ENCODE measurements at regions not wholly inside any gene's neighbourhood (a gene's known extent, or its start where the extent isn't known, plus 50 kb on each side); places are given as distances from the start of the nearest gene placed in this dataset.
"Not testable (repeated sequence)": the region's sequence is repeated elsewhere in the genome, so short reads cannot be mapped to it uniquely, and the experiment has no call there.

DNA sequence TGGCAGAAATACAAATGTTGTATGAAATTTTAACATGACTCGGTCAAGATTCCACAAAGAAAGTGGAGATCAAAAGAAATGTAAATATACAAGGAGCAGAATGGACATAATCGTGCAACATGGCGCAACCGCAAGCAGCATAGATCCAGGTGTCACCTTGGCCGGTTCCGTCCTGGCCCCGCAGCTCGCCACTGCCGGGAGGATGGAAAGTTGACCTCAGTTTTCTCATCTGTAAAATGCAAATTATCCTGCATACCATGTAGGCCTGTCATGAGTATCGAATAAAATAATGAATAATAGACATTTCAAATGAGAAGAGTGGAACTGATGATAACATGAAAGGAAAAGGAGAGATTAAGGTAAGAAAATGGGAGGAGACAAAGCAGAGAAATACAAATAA, 427.3 kb upstream of the SMIM21 start:
- no peak for DNase-seq (ENCODE audit: low read depth)

DNA sequence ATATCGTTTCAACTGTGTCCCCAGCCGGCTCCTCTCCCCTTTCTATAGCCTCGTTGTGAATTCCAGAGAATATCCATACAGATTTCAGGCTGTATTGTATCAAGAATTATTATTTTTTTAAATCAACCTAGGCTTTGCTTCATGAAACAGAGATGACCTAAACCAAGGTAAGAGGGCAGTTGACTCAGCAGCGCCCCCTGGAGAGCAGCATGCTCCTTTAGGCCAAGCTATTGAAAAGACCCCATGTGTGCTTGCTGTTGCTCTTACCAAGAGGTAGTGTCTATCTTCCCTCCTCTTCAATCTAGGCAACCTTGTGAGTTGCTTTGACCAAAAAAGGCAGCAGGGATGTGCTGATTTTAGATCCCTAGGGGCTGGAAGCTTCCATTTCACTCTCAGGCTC, 426.7 kb upstream of the SMIM21 start:
- DNase-seq (ENCODE audit: low read depth) = no peak

DNA sequence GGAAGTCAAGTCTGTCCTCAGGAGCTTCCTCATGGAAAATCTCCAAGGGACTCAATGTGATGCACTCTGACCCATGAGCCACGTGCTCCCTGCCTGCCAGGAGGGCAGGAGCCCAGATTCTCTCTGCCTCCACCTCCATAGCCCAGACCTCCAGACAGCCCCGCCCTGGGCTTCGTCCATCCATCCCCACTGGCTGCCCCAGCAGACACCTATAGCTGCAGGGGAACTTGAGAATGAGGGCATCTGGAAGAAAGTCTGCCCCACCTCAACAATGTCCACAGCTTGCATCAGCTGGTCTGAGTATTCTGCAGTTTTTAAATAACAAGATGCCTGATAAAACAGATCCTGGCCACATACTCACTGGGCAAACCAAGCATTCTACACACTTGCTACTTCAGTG, 418.8 kb upstream of the SMIM21 start:
- DNase-seq (ENCODE audit: low read depth) = no peak

DNA sequence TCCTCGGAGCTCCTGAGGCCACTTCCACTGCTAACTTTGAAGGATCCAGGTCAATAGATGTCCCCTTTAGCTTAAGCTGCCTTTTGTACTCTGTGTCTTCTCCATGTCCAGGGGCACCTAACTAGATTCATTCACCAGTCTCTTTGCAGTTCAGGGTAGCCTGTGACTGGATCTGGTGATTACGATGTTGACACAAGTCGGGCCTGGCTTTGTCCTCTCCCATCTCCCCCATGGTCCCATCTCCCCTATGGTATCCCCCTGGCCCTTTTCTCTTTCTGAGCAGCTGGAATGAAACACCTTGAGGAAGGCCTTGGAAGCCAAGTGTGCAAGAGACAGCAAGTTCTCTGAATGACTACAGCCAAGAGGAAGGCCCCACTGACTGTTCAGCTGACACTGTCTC, 417.9 kb upstream of the SMIM21 start:
- DNase-seq (ENCODE audit: low read depth) = no peak

DNA sequence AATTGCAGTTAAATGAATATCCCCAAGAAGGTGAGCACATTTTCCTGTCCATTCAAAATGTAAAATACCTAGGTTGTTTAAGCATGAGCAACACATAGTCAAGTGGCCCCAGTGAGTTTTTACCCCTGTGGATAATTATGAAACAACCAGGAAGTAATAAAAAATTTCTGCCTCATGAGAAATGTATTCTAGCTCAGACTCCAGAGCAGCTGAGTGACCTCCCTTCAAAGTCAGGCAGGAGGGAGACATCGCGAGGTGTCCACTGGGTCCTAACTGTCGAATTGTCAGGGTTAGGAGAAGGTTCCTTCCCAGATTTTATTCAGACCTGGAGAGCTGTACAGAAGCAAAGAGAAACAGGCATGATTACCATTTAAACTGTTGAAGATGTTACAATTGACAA, 416.6 kb upstream of the SMIM21 start:
- DNase-seq (ENCODE audit: low read depth) = no peak

DNA sequence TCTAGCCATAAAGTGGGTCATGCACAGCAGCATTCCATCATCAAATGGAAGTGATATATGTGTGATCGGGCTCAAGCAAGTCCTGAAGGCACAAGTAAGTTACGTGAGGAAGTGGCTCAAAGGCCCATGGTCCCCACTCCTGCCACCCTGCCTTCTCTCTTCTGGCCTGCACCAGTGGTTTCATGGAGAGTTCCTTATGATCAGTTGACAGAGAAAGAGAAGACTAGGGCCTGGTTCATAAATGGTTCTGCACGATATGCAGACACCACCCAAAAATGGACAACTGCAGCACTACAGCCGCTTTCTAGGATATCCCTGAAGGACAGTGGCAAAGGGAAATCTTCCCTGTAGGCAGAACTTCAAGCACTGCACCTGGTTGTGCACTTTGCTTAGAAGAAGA, 412.6 kb upstream of the SMIM21 start:
- DNase-seq (ENCODE audit: low read depth) = no peak

- not testable (repeated sequence) for DNase-seq (ENCODE audit: low read depth)
Observed at GRCh38 chr18:75839686-75840085, 412.2 kb upstream of the SMIM21 start.

GRCh38 chr18:75839041-75839440, 411.5 kb upstream of the SMIM21 start:
- DNase-seq (ENCODE audit: low read depth) = no peak

DNA sequence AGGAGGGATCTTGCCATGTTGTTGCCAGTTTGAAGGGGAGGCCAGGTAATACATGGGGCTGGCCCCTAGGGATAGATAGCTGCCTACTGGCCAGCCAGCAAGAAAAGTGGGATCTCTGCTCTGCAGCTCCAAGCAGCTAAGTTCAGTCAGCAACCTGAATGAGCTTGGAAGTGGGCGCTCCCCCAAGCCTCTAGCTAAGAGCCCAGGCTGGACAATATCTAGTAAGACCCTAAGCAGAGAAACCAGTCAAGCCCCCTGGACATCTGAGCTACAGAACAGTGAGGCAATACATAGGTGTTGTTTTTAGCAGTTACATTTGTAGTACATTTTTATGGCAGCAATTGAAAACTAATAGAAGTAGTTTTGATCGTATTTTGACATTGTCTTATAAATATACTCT, 409.8 kb upstream of the SMIM21 start:
- no peak for DNase-seq (ENCODE audit: low read depth)

GRCh38 chr18:75836516-75836915, 409.0 kb upstream of the SMIM21 start:
- DNase-seq (ENCODE audit: low read depth) = no peak

GRCh38 chr18:75831960-75832359, 404.5 kb upstream of the SMIM21 start:
- no peak for DNase-seq (ENCODE audit: low read depth)

GRCh38 chr18:75830828-75831227, 403.3 kb upstream of the SMIM21 start:
- no peak for DNase-seq (ENCODE audit: low read depth)

DNA sequence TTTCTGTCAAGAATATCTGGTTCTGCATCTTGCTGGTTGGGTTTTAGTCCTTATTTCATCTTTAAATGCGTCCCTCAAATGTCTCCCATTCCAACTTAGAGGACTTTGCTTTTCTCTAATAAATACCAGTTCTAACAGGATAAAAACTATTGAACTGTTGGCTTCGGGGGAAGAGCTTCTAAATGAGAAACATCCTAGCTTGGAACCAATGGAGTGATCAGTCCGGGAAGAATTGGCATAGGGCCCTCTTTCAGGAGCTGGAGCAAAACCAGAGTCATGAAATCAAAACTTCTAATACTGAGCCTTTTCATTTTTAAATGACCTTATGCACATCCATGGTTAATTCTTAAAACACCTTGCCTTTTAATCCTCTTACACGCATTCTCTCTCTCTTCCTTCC, 401.6 kb upstream of the SMIM21 start:
- DNase-seq (ENCODE audit: low read depth) = no peak

- DNase-seq (ENCODE audit: low read depth) = no peak
Observed at GRCh38 chr18:75828379-75828778, 400.9 kb upstream of the SMIM21 start.

DNA sequence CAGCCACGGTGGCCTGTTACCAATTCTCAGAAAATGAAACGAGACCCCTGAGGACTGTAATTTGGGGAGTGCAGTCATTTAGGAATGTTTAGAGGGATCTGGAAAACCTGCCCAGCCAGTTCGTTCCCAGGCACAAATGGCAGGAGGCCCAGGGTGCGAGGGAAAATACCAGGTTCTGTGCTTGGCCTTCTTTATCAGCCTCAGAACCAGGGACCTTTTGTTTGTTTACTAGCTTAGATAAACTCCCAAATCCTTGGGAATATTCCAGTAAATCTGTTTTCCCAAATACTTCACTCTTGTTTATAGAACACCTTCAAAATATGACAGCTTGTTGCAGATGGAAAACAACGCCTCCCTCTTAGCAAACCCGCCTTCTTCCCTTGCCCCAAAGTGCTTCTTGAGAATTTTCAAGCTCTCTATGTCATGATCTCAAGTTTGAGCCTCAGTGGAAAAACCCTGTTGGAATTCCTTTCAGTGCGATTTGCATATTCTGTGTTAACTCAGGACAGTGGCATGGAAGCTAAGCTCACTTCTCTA, 400.3 kb upstream of the SMIM21 start:
- DNase-seq (ENCODE audit: low read depth) = no peak

GRCh38 chr18:75824661-75825060, 397.2 kb upstream of the SMIM21 start:
- no peak for DNase-seq (ENCODE audit: low read depth)

- no peak for DNase-seq (ENCODE audit: low read depth)
Observed at GRCh38 chr18:75823471-75823870, 396.0 kb upstream of the SMIM21 start.

GRCh38 chr18:75818383-75818782, 390.9 kb upstream of the SMIM21 start:
- no peak for DNase-seq (ENCODE audit: low read depth)

DNA sequence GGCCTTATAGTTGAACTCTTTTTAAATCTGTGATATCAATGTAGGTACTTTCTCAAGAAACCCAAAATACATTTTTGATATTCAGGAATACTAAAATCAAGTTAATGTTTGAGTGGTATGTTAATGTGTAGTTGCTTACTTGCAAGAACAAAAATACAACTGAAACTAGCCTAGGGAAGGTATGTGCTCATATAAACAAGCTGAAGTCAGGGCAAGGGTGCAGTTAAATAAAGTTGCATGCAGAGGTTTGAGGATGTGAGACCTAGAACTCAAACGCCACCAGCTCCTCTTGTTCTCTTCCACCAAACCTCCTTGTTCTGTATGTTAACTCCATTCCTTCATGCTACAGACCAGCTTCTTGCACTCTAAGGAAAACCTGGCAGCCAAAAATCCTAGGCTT, 388.3 kb upstream of the SMIM21 start:
- no peak for DNase-seq (ENCODE audit: low read depth)

GRCh38 chr18:75812761-75813160, 385.3 kb upstream of the SMIM21 start:
- DNase-seq (ENCODE audit: low read depth) = no peak

DNA sequence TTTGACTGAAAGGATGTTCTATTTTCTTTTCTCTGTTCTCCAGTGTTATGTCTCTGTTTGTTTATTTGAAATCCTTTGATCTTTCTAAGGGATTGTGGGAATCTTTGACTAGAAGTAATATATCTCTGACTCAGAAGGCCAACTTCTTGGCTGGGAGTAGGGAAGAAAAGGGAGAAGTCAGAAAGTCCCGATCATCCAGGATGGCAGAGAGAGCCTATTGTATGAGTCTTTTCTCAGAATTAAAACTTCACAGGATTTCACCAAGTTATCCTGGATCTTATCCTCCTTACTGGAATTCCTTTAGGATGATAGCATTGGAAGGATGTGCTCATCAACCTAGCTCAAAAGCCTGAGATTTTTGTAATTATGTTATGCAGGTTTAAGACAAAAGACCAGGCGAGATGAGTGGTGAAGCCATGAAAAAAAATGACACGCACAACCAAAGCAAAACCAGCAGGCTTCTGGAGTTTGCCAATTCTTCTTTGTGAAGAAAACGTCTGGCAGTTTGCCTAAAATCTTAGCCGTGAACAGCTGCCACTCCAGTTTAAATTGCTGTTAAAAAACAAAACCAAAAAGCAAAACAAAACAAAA, 383.6 kb upstream of the SMIM21 start:
- DNase-seq (ENCODE audit: low read depth) = no peak

- DNase-seq (ENCODE audit: low read depth) = no peak
Observed at GRCh38 chr18:75810516-75810915, 383.0 kb upstream of the SMIM21 start.

DNA sequence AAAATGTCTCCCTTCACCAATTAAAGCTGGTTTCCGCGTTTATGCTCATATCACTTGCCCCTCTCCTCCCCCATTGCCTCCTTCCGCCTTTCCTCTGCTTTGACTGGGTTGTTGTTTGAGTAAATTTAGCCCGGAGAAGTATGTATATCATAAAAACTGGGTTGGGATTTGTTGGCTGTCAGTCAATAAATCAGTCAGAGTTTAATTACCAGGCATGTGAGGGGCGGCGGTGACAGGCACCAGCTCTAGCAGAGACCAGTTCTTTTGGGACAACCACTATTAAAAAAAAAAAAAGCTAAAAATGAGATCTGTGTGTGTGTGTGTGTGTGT, 382.4 kb upstream of the SMIM21 start:
- DNase-seq (ENCODE audit: low read depth) = no peak

GRCh38 chr18:75809151-75809925, 381.8 kb upstream of the SMIM21 start:
- DNase-seq (ENCODE audit: low read depth) = no peak

Data from ELR (cell line).